HG03469 (cell line): ENCODE measurements at regions not wholly inside any gene's neighbourhood (a gene's known extent, or its start where the extent isn't known, plus 50 kb on each side); places are given as distances from the start of the nearest gene placed in this dataset.

Experiments
- ATAC-seq: cut with Tn5 transposase; IDR thresholded peaks from one replicate; pipeline ENCODE4 v1.9.1; 2021; ENCODE audit warnings: mild to moderate bottlenecking, moderate library complexity, moderate number of reproducible peaks; ENCODE audit not compliant: unreplicated experiment

GRCh38 chr10:79014796-79015195 lies 54.0 kb upstream of the ZMIZ1 start:
- no peak for ATAC-seq

DNA sequence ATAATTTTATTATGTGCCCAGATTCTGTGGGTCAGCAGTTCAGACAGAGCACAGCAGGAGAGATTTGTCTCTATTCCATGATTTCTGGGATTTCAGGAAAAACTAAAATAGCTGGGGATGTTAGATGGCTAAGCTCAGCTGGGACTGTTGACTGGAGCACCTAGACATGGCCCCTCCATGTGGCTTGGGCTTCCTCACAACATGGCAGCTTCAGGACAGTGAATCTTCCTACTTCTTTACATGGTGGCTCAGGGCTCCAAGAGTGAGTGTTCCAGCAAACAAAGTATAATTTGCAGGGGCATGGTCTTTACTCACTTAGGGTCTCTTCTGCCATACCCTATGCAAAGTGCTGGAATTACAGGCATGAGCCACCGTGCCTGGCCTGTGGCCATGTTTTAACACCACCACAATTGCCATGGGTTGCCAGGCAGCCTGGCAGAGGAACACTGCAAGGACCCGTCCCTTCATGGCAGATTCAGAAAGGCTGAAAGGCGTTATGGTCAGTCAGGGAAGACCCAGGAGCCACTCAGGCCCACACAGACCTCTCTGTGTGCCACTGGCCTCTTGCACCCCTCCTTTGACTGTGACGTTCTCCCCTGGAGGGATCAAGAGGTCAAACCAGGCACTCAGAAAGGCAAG lies 50.8 kb upstream of the ZMIZ1 start:
- no peak for ATAC-seq

- no peak for ATAC-seq
These were observed 50.2 kb upstream of the ZMIZ1 start for GRCh38 chr10:79018521-79019011.
